GM21619 (cell line): ENCODE measurements at regions not wholly inside any gene's neighbourhood (a gene's known extent, or its start where the extent isn't known, plus 50 kb on each side); places are given as distances from the start of the nearest gene placed in this dataset.
"Not testable (repeated sequence)": the region's sequence is repeated elsewhere in the genome, so short reads cannot be mapped to it uniquely, and the experiment has no call there.

Experiments used
- ATAC-seq: cut with Tn5 transposase; IDR thresholded peaks from one replicate; pipeline ENCODE4 v1.9.1; 2021; ENCODE audit not compliant: unreplicated experiment

DNA sequence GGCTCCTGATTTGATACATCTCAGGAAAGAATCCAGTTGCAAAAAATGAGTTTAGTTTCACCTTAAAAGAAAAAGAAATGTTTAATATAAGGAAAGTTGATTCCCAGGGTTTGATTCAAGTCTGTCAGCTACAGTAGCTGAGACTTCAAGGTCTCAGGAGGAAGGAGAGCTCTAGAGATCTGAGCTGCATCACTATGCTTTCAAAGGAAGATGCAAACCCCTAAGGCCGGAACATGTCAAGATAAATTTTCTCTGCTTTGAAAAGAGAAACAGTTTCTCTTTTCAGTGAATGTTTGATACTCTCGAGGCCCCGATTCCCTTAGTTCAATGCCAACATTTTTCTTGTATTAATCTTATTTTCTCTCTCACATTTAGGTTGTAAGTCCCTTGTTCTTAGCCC is 128.6 kb downstream of the RGPD3 start:
- no peak for ATAC-seq

DNA sequence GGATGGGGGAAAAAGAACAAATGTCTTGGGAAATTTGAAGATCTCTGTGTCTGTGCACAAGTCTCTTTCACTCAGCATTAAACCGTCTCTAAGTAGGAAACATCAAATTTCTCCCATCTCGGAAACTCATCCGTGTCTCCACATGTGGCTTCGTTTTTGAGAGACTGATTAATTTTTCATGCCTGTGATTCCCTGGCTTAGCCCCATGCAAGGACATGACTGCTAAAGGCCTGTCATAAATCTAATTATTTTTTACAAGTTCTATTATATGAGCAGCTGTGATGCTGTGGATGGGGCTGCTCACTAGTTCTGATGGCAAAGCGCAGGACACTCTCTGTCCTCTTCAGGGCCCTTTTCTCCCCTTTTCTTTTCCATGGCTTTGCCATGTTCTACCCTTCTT is 129.1 kb downstream of the RGPD3 start:
- no peak for ATAC-seq

DNA sequence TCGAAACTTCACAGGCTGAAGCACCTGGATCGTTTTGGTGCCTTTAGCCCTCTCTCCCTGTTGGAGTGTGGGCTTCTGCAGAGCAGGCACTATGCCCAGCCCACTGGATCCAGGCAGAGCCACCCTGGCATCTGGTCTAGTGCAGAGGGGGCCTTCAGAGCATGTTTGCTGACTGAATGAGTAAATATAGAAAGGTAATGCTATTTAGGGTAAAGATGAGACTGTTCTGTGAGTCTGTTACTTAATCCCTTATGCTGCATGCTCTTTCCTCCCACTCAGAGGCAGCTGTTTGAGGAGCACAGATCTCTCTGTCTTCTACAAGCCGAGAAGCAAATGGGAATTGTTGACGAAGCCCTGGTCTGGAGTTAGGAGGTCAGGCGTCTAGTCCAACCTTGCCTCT is 130.2 kb downstream of the RGPD3 start:
- no peak for ATAC-seq

DNA sequence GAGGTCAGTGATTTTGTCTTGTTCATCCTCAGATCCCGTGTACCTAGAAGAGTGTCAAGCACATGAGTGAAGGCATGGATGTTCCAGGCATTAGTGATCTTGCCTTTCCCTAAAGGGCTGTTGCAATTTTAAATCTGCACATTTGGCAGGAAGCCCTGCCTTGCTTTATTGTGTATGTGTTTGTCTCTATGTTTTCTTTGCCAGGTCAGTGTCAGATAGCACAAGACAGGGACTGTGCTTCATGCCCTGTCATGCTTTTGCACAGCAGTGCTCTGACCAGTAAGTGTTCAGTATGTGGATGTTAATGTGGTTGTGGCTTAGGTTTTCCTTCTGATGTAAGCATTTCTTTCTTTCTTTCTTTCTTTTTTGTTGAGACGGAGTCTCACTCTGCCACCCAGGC is 131.5 kb downstream of the RGPD3 start:
- ATAC-seq, result no peak

DNA sequence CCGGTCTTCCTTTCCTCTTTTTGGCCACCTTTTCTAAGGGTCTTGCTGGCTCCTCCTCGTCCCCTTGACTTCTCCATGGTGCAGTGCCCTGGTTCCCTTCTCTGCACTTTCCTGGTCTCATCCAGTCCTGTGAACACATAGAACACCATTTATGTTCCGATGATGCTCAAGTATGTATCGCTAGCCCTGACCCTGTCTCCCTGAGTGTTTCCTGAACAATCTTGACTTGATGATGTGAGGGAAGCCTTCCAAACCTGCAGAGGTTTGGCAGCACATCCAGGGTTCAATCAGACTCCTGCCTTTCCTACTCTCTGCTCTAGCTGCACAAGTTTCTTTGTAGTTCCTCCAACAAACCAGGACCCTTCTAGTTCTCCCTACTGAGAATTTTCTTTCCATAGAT is 132.1 kb downstream of the RGPD3 start:
- ATAC-seq, result no peak

DNA sequence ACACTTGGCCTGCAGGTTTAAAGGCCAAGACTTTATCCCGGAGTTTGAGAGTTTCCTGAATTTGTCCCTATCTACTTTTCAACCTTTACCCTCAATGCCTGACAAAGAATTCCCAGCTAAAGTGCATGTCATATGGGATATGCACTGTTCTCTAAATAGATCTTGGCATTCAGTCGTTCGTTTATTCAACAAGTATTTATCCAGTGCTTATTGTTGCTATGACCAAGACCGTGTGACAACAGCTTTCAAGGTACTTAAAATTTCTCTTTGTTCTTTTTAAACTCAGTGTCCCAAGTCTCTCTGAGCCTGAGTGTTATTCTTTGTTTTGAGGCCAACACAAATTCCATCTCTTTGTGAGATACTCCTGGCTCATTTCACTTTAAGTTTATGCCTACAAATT is 133.4 kb downstream of the RGPD3 start:
- no peak for ATAC-seq

DNA sequence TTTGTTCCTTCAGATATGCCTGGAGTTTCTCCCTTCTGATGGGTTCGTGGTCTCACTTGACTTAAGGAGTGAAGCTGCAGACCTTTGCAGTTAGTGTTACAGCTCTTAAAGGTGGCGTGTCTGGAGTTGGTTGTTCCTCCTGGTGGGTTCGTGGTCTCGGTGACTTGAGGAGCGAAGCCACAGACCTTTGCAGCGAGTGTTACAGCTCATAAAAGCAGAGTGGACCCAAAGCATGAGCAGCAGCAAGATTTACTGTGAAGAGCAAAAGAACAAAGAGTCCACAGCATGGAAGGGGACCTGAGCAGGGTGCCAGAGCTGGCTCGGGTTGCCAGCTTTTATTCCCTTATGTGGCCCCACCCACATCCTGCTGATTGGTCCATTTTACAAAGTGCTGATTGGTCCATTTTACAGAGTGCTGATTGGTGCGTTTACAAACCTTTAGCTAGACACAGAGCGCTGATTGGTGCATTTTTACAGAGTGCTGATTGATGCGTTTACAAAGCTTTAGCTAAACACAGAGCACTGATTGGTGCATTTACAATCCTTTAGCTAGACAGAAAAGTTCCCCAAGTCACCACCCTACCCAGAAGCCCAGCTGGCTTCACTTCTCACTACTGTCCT is 134.8 kb downstream of the RGPD3 start:
- ATAC-seq, result not testable (repeated sequence)

DNA sequence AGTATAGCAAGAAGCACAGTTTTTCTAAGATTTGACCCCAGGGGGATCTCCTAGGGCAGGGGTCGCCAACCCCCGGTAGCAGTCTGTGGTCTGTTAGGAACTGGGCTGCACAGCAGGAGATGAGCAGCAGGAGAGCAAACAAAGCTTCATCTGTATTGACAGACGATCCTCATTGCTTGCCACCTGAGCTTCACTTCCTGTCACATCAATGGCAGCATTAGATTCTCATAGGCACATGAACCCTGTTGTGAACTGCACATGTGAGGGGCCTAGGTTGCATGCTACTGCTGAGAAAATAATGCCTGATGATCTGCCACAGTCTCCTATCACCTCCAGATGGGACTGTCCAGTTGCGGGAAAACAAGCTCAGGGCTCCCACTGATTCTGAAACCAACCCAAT is 136.2 kb downstream of the RGPD3 start:
- ATAC-seq, result no peak

DNA sequence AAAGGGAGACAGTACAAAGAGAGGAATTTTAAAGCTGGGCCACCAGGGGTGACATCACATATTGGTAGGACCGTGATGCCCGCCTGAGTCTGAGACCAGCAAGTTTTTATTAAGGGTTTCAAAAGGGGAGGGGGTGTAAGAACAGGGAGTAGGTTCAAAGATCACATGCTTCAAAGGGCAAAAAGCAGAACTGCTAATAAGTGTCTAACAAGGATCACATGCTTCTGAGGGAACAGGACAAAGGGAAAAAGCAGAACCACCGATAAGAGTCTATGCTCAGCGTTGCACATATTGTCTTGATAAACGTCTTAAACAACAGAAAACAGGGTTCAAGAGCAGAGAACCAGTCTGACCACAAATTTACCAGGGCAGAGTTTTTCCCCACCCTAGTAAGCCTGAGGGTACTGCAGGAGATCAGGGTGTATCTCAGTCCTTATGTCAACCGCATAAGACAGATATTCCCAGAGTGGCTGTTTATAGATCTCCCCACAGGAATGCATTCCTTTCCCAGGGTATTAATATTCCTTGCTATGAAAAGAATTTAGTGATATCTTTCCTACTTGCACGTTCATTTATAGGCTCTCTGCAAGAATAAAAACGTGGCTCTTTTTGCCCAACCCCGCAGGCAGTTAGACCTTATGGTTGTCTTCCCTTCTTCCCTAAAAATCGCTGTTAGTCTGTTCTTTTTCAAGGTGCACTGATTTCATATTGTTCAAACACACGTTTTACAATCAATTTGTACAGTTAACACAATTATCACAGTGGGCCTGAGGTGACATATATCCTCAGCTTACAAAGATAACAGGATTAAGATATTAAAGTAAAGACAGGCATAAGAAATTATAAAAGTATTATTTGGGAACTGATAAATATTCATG is 136.5 kb upstream of the UXS1 start:
- not testable (repeated sequence) for ATAC-seq

DNA sequence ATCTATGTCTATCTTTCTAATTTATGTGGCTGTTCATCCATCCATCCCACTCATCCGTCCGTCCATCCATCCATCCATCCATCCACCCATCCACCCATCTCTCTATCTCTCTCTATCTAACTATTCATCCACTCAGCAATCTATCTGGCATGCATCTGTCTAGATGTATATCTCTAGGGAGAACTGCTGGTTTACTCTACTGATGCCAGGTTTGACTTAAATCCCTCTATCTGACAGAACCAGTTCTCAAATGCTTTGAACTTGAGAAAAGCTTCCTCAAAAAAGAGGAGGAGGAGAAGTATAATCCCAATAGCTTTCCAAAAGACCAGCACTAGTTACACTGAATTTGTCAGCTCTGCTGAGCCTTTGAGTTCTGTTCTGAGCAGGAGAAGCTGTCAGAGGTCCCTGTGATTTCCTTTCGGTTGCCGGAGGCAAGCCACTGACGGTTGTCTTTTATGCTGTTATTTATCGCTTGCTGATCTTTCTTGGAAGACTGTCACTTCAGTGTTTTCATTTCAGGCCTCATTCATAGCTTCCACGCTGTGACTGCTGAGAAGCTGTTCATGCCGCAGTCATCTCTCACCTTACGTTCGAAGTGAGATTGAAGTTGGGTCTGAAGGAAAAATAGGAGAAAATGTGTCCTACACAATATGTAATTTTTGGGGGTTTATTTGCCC is 129.4 kb upstream of the UXS1 start:
- no peak for ATAC-seq

DNA sequence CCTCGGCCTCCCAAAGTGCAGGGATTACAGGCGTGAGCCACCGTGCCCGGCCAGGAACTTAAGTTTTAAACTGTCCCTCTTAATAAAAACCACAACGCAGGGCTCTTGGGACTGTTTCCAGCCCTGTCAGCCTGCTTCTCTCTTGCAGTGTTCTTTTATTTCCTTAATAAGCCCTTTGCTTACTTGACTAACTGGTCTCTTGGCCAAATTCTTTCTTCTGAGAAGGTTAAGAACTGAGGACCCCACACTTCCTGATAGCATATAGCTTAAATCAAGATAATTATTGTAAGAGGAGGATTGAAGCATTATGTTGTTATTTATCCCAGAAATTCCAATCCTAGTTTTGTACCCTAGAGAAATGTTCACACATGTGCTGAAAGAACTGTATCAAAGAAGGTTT is 128.2 kb upstream of the UXS1 start:
- no peak for ATAC-seq

DNA sequence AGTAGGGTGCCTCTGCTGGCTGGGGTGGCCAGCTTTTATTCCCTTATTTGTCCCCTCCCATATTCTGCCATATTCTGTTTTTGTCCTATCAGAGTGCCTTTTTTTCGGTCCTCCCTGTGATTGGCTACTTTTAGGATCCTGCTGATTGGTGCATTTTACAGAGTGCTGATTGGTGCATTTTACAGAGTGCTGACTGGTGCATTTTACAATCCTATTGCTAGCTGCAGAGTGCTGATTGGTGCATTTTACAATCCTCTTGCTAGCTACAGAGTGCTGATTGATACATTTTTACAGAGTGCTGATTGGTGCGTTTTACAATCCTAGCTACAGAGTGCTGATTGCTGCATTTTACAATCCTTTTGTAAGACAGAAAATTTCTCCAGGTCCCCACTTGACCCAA is 126.3 kb upstream of the UXS1 start:
- not testable (repeated sequence) for ATAC-seq

DNA sequence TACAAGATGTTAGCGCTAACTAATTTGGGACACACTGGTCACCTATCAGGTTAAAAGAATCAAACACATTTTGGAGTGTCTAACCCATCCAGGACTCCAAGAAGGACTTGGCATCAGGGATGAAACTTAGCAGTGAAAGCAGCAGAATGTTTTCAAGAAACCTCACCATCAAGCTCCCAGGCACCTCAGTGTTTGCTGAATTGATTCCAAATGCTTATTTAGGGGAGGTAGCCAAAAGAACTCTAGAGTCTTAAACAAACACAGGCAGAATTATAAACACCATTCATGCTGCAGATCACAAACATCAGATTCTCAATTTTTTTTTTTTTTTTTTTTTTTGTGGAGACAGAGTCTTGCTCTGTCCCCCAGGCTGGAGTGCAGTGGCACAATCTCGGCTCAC is 122.8 kb upstream of the UXS1 start:
- no peak for ATAC-seq

DNA sequence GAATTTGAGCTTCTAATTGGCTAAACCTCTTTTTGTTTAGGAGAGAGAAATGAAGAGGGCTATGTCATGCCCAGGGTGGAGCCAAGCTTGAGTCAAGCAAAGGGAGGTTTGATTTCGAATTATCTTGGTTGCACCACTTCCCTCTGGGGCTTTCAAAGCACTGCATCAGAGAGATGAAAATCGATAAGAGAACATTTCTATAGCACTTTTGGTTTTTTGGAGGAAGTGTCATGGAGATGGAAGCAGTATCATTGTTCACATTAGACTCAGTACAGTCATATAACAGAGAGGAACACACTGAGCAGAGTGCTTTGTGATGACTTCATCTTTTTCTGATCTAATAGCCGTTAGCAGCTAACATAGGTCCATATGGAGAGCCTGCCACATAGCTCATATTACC is 120.3 kb upstream of the UXS1 start:
- ATAC-seq, result no peak

DNA sequence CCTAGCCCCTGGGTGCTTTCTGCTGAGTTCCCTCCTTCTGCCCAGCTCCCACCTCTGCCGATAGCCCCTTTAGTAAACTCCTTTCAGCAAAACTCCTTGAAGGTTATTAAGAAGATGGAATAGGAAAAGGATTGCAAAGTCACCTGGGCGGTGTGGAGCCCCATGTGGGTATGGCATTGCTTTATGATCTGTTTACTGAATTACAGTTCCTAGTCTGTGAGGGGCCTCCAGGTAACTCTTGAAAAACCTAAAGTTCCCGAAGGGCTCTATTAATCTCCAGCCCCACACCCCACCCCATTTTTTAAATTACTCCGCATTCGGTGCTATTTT is 116.9 kb upstream of the UXS1 start:
- no peak for ATAC-seq

DNA sequence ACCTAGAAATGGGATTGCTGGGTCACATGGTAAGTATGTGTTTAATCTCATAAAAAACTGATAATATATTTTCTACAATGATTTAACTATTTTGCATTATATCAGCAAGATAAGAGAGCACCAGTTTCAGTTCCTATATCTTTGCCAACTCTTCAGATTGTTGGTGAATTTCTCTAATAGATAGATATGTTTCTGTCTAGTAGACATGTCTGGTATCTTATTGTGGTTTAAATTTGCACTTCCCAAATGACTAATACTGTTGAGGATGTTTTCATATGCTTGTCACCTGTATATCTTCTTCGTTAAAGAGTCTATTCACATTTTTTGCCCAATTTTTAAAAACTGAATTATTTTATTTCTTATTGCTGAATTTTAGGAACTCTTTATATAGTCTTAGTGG is 113.8 kb upstream of the UXS1 start:
- no peak for ATAC-seq

DNA sequence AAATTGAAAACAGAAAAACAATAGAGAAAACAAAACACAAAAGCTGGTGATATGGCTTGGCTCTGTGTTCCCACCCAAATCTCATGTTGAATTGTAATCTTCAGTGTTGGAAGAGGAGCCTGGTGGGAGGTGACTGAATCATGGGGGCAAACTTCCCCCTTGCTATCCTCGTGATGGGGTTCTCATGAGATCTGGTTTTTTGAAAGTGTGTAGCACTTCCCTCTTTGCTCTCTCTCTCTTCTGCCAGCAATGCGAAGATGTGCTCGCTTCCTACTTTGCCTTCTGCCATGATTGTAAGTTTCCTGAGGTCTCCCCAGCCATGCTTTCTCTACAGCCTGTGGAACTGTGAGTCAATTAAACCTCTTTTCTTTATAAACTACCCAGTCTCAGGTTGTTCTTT is 112.3 kb upstream of the UXS1 start:
- ATAC-seq, result no peak

DNA sequence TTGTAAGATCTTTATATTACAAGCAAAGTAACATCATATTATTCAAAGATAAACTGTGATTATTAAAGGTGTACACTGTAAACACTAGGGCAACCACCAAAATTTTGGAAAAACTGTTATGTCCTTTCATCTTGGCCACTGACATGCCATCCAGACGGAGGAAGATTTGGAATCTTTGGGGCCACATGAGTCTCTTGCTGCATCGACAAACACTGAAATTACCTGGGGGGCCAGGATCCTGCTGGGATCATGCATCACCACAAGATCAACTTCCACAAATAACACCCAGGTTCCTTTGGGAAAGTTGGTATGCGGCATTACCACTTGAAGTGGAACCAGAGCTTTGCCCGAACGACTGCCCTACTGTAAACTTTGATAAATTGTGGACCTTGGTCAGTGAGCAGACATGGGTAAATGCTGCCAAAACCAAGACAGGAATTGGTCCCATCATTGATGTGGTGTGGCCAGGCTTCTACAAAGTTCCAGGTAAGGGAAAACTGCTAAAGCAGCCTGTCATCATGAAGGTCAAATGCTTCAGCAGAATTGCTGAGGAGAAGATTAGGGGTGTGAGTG is 110.6 kb upstream of the UXS1 start:
- ATAC-seq, result no peak

DNA sequence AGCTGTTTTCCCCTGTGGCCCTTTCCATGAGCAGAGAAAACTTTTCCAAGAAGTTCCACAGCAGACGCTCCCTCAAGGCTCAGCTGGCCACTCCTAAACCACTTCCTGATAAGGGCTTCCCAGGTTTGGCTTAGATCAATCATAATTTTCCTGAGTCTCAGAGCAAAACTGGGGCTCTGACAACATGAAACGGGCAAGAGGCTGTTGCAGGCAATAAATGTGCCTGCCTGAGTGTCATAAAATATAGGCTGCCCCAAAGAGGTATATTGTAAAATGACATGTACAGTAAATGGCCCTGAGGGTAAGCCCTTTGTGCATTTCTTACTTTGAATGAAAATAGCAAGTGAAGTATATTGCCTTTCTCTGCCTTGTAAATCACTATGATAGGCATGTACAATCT is 105.6 kb upstream of the UXS1 start:
- ATAC-seq, result no peak

DNA sequence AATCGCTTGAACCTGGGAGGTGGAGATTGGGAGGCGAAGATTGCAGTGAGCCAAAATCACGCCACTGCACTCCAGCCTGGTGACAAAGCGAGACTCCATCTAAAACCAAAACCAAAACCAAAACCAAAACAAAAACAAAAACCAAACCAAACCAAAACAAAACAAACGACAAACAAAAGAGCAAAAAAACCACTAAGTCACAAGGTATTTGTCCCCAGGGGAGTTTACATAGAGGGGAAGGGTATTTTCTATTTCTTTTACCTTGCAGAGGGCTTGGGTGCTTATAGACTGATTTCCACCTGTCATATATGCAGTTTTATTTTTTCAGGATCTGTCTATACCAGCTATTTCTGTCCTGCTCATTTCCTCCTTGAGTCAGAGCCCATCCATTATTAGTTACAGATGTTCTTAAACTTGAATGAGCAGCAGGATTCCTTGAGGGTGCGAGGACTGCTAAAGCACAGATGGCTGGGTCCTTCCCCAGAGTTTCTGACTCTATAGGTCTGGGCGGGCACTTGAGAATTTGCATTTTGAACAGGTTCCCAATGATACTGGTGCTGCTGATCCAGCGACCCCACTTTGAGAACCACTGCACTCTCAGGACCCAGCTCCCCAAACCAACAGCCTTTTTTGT is 102.2 kb upstream of the UXS1 start:
- ATAC-seq, result no peak

DNA sequence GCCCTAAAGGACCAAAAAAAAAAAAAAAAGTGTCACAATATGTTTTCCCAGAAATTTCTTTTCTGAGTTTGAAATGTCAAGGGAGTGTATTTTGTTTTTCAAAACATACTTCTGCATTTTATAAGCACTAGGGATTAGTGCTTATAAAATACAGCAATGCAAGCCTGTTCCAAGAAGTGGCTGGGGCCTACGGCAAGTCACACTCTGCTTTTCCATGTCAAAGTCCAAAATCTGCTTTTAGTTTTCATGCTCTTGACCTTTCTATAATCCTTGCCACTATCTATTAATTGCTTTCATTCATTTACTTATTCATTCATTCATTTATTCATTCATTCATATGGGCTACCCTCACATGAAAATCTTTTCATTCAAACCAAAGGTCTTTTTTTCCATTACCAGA is 100.1 kb upstream of the UXS1 start:
- no peak for ATAC-seq
